GM10266 (cell line): ENCODE measurements at regions not wholly inside any gene's neighbourhood (a gene's known extent, or its start where the extent isn't known, plus 50 kb on each side); places are given as distances from the start of the nearest gene placed in this dataset.
"Not testable (repeated sequence)": the region's sequence is repeated elsewhere in the genome, so short reads cannot be mapped to it uniquely, and the experiment has no call there.

ENCODE experiments used
- DNase-seq: peaks from one replicate; pipeline ENCODE4 v3.0.0; 2012; ENCODE audit errors: extremely low spot score
- TF ChIP-seq, protein P1 (sequence below): IDR thresholded peaks from 2 replicates; pipeline ENCODE4 v1.5.1; 2012; ENCODE audit warnings: mild to moderate bottlenecking, low read depth; ENCODE audit not compliant: control insufficient read depth, insufficient read depth; ENCODE audit errors: missing control alignments

DNA sequence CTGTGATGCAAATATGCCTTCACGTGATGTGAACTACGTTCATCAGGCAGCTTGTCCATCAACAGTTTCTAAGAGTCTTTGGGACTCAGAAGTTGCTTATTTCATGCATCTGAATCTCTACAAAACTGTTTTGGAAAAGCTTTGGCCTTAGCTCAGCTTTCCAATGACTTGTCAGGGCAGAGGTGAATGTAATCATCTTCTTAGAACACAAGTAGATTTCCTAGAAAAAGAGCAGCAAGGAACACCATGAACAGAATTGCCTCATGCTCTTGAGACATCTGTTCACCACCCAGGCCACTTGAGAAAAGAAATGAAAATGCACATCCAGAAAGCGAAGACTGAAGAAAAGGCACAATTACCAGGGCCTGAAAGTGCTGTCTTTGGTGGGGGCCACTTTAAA, 105.8 kb upstream of the PDHA1 start:
- TF ChIP-seq, protein P1, sequence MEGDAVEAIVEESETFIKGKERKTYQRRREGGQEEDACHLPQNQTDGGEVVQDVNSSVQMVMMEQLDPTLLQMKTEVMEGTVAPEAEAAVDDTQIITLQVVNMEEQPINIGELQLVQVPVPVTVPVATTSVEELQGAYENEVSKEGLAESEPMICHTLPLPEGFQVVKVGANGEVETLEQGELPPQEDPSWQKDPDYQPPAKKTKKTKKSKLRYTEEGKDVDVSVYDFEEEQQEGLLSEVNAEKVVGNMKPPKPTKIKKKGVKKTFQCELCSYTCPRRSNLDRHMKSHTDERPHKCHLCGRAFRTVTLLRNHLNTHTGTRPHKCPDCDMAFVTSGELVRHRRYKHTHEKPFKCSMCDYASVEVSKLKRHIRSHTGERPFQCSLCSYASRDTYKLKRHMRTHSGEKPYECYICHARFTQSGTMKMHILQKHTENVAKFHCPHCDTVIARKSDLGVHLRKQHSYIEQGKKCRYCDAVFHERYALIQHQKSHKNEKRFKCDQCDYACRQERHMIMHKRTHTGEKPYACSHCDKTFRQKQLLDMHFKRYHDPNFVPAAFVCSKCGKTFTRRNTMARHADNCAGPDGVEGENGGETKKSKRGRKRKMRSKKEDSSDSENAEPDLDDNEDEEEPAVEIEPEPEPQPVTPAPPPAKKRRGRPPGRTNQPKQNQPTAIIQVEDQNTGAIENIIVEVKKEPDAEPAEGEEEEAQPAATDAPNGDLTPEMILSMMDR: no peak
- DNase-seq: no peak

DNA sequence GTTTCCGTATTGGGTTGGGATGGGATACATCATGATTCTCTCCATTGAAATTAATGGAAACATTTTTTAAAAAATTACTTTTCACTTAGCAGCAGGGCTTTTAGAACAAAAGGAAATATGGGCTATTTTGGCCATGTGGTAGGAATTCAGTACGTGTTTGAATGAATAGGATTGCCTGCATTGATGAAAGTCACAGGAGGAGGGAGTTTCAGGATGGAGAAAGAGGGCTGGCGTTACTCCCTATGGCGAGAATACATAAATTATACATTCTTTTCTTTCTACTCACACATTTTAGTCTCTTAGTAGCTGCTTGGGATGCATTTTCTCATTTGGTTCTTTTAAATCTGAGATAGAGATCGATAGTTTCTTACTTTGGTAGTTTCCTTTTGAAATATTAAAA, 100.3 kb upstream of the PDHA1 start:
- no peak for DNase-seq
- TF ChIP-seq, protein P1: no peak

DNA sequence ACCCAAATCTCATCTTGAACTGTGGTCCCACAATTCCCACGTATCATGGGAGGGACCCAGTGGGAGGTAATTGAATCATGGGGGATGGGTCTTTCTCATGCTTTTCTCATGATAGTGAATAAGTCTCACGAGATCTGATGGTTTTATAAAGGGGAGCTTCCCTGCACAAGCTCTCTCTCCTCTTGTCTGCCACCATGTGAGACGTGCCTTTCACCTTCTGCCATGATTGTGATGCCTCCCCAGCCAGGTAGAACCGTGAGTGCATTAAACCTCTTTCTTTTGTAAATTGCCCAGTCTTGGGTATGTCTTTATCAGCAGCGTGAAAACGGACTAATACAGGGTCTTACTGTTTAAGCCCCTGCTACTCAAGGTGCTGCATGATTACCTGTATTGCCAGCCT, 98.8 kb upstream of the PDHA1 start:
- DNase-seq: not testable (repeated sequence)

DNA sequence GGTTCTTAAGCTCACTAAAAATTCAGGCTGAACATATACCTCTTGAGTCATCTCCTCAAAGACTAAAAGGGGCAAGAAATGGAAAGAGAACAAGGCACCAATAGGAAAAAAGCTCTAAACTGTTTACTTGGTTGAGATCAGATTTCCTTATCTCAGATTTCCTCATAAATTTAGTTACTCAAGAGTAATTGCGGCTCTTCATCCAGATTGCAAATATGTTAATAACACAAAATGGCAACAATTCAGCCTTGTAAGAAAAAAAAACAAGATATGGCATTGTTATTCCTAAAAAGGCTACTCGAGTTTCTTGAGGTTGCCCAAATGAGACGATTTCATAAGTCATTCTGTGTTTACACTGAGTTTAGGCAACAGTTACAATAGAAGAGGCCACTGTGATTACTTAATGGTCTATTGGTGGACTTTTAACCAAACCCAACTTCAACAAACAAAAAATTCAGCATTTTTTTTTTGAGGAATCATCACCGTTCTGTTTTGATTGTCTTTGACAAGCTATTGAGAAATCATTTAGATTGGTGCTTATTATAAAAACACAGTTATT, 97.9 kb upstream of the PDHA1 start:
- TF ChIP-seq, protein P1: no peak
- DNase-seq: no peak

DNA sequence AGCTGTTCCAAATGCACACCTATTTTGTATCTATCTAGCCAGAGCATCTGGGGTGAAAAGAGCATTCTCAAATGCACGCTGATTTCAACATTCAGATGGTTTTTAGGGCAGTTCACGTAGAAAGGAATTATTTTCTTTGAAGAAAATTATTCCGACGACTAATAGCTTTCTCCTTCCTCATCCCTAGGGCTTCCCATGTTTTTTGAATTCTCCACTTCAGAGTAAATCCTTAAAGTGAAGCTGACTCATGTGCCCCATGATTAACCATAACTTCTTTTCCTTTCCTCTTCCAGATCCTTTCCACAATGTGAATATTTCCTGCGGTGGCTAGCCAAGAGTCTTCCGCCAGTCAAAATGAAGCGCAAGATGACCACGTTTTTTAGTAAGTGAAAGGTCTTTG, 86.7 kb upstream of the PDHA1 start:
- DNase-seq: no peak
- TF ChIP-seq, protein P1: no peak

DNA sequence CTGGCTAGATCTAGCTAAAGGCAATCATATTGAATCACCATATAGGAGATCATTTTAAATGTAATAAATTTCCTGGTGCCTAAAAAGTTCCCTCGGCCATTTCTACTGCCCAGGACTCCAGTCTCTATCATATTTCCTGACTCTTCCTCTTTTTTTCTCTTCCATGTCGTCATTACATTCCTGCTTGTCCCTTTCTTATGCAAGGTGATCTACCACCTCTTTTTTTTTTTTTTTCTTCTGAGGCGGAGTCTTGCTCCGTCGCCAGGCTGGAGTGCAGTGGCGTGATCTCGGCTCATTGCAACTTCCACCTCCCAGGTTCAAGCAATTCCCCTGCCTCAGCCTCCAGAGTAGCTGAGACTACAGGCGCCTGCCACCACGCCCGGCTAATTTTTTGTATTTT, 82.7 kb upstream of the PDHA1 start:
- DNase-seq: not testable (repeated sequence)

DNA sequence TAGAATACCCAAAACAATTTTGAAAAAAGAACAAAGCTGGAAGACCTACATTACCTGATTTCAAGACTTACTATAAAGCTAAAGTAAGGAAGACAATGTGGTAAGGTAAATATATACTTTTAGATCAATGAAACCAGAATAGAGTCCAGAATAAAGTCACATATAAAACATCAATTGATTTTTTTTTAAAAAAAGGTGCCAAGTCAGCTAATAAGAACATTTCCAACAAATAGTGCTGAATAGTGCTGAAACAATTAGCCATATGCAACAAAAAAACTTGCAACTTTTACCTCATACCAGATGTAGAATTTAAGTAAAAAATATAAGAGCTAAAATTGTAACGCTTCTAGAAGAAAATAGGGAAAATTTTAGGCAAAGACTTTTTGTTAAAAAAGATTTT, 73.0 kb upstream of the PDHA1 start:
- no peak for DNase-seq

DNA sequence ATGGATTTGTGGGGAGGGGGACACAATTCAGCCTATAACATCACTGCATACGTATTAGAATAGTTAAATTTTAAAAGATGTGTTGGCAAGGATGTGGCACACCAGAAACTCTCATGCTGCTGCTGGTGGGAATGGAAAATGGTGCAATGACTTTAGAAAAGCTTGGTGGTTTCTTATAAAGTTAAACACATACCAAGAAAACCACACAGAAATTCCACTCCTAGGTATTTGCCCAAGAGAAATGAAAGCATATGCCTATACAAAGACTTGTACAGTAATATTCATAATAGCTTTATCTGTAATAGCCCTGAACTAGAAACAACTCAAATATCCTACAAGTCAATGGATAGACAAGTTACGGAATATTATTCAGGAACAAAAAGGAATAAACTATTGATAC, 71.3 kb upstream of the PDHA1 start:
- TF ChIP-seq, protein P1: no peak
- DNase-seq: no peak

More for the DNA sequence above, 73.0 kb upstream of the PDHA1 start:
- TF ChIP-seq, protein P1: no peak
